Effector CD4-positive, alpha-beta T cell (primary cell): ENCODE measurements at regions not wholly inside any gene's neighbourhood (a gene's known extent, or its start where the extent isn't known, plus 50 kb on each side); places are given as distances from the start of the nearest gene placed in this dataset.
"Not testable (repeated sequence)": the region's sequence is repeated elsewhere in the genome, so short reads cannot be mapped to it uniquely, and the experiment has no call there.

ENCODE experiments used
- DNase-seq: peaks from one replicate; pipeline ENCODE4 v3.0.0-alpha.2; 2020

DNA sequence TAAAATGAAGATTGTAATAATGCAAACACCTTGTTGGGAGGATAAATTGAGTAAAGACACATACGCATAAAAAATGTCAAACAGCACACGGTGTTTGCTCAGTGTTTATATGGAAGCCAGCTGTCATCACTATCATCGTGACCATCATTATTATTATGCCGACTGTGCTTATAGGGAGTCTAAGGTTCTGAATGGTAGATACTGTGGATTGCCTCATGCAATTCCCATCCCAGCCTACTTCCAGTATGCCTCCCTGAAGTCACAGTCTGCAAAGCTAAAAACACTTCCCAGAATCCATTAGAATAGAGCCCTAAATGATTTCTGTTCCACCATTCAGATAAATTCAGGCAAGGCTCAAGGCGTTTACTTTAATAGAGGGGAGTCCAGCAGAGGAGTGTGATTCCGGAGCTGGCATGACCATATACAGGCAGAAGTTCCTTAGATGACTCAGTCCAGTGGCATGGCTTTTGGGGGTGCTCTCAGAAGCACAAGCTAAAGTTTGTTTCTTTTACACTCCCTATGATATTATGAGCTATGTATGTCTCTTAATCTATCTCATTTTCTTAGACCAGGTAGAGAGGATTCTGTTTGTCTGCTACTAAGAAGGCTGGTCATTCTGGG is 148.7 kb downstream of the MEX3B start:
- no peak for DNase-seq

DNA sequence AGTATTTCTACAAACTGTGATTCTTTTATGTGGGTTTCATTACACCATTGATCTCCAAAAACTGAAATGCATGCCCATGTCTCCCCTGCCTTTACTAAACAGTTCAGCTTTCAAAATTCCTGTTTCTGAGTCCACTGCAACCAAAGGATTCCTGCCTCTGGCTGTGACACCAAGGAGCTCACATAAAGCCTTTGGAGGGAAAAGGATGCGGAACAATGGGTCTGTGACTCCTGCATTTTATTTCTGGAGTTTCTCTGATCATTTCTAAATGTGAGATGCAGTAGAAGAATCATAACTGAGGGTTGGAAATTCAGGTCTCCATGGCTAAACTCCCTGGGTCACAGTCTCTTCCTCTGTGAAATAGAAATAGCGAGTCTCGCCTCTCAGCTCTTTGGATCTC is 149.5 kb downstream of the MEX3B start:
- no peak for DNase-seq

DNA sequence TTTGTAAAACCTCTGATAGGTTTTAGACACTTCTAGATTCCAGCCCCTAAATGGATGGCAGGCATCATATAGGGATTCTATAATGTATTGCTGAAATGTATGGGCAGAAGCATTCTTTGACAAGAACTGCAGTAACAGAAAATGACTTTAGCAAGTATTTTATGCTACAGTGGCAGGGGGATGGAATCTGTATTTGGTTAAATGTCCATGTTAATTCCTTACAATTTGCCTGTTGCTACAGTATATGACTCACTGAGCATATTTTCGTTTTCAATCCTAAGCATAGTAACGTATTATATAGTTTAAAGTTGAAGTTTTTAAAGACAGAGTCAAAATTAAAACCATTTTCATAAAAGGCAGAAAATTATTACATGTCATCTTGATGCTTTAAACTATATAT is 150.1 kb downstream of the MEX3B start:
- DNase-seq: no peak

DNA sequence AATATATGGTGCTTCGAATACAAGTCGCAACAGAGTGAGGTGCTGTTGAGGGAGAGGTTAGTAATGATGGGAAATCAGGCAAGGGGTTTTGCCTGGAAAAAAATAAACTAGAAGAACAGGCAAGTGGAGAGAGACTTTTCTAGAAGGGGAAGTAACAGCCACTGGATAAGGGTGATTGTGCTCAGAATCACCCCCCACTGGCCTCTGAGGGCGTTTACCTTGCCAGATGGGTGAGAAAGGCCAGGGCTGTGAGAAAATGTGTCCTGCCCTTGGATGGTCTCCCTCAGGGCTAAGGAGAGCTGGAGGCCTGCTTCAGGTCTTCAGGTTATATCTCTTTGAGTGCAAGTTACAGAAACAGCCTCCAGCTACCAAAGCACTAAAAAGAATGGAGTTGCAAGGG is 151.8 kb downstream of the MEX3B start:
- DNase-seq: no peak

DNA sequence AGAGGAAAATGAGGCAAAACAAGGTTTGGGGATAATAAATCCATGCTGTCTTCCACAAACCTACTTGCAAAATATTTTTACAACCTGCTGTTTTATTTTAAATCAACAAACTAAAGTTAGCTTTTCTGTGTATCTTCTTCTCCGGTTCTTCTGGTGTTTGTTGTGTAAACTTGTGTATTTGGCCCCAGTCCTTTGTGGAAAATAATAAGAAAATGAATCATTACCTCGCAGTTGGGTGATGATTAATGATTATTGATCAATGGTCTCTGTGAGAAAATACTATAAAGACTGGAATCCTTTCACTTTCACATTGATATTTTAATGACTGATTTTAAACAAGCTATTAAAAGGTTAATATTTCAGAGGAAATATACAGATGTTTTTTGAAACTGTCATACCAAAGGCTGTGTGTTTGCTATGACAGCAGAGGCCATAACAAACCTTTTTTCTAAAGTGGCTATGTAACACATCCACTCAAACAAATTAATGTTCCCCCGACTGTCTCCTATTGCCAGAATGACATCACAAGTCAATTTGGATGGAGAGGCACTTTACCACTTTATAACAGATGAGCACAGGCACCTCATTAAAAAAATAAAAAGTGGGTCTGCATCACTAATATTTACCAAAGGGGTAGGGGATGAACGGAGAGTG is 152.5 kb downstream of the MEX3B start:
- no peak for DNase-seq

DNA sequence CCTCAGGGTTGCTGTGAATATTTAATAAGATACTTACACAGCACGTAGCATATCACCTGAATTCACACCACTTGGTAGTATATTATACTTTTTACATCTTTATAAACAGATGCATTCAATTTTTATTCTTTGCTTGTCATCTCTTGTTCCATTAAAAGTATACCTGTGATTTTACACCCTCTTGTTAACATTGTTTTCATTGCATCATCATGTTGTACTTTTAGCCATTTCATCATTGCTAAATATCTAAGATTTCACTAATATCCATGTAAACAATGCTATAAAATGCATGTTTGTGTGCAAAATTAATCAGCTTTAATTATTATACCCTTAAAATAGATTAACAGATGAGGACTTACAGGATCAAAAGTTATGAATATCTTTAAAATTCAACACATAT is 155.3 kb downstream of the MEX3B start:
- DNase-seq: no peak

DNA sequence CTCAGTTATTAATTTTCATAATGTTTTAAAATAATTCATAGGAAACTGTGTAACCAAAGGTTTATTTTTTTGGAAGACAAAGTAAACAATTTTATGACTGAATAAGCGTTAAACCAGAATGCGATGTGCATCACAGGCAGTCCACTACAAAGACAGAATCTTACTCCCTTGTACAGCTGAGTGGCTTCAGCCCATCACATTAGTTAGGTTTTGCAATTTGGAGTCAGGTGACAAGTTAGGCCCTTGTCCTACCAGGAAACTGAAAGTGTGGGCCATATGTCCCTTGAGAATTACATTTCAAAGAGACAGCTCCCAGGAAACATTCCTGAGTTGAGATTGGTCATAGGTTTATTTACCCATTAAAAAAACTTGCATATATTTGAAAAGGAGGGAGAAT is 156.3 kb downstream of the MEX3B start:
- DNase-seq: no peak

DNA sequence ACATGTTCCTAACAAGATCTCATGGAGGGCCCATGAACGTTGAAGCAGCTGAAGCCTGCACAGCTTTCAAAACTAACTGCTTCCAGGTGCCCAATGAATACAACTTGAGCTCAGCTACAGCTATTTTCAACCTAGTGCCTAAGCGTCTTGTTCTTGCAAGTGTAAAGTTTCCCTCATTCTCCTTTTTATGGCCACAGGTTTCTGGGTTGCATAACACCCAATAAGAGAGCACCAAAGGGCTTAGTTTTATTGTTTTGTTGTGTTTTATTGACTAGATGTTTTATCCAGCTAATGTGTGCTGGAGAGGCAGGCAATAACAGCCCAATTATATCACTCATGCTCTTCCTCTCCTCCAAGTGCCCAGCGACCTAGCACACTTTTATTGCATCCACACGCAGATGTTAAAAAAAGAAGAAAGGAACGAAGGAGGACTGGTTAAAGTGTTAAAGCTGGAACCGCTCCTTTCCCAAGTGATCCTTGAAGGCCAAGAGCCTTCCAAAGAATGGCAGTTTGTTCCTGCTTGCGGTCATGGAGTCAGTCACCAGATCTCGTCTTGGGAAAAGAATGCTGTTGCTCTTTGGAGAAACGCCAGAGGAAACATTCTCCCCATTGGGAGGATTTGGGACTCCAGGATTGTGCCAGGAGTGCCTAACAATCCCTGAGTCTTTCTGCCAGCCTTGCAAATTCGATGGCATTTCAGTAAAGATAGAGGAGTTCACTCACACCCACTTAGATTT is 156.9 kb downstream of the MEX3B start:
- no peak for DNase-seq

DNA sequence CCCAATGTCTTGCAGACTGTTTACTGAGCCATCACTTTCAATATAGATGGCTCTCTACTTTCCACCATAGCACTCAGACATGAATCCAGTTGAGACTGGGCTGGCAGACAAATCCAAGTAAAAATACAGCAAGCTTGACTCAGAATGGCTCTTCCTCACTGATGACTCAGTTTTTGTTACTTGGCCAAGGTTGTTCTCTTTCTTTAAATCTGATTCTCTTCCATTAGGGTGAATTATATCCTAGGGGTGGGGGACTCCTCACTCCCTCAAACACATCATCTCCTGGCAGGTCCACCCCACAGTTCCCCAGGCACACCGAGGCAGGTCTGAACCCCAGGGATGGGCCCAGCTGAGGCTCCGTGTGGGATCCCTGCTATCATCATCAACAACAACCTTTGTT is 157.9 kb downstream of the MEX3B start:
- no peak for DNase-seq

DNA sequence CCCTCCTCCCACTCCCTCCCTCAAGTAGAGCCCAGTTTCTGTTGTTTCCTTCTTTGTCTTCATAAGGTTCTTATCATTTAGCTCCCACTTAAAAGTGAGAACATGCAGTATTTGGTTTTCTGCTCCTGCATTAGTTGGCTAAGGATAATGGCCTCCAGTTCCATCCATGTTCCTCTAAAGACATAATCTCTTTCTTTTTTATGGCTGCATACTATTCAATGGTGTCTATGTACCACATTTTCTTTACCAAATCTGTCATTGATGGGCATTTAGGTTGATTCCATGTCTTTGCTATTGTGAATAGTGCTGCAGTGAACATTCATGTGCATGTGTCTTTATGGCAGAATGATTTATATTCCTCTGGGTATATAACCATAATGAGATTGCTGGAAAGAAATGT is 158.6 kb downstream of the MEX3B start:
- DNase-seq: not testable (repeated sequence)

DNA sequence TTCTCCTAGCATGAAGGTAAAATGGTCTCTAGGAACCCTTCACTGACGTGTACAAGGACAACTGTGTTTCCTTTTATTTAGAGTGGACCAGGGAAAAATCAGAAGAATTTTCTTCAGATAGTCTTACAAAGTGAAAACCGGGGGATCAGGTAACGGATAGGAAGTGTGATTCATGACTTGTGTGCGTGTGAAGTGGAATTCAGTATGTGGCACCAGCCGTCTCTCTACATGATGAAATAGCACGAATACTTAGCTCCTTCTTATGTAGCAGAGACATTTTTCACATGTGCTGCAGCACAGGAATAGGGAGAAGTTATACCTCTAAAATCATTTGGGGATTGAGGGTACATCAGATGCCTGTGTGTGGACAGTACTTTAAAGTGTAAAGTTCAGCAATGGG is 159.2 kb downstream of the MEX3B start:
- DNase-seq: no peak

DNA sequence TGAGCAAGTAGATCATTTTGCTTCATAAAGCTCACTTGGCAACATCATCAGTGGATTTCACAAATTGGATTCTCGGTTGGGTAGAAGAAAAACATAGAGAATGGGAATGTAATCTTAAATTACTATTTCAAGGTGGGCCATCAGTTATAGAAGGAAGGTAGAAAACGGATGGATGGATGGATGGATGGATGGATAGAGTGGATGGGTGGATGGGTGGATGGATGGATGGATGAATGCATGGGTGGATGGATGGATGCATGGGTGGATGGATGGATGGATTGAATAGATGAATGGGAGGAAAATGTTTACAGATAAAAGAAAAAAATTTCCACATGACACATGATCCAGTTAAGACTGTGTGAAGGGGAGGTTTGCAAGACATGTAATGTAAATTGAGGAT is 159.7 kb downstream of the MEX3B start:
- DNase-seq: no peak

DNA sequence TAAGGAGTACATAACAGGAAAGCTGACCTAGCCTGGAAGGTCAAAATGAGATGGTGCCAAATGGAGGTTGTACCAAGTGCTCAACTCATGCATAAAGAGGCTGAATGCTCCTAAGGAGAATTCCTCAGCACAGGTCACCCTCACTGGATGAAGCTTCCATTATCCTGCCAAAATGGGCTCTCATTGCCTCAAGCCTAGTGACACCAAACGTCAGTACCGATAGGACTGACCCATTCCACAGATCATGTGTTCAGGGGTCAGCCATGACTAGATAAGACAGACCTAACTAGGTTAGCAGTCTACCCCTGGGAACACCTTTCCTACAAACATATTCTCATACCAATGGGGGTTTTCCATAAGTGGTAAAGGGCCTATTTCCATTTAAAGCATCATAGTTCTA is 160.7 kb downstream of the MEX3B start:
- no peak for DNase-seq

DNA sequence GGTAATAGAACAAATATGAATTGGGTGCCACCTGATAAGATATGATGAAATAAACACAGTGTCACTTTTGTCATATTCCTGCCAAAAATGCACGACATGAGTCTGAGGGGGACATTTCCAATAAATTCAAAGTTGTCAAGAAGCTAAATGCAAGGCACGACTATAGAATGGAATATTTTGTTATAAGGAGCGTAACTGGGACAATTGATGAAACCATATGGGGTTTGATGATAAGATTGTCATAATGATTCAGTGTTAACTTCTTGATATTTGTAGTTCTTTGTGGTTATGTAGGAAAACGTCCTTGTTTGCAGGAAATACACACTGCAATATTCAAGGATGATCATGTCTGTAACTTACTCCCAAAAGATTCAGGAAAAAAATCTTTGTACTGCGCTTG is 163.3 kb downstream of the MEX3B start:
- no peak for DNase-seq

DNA sequence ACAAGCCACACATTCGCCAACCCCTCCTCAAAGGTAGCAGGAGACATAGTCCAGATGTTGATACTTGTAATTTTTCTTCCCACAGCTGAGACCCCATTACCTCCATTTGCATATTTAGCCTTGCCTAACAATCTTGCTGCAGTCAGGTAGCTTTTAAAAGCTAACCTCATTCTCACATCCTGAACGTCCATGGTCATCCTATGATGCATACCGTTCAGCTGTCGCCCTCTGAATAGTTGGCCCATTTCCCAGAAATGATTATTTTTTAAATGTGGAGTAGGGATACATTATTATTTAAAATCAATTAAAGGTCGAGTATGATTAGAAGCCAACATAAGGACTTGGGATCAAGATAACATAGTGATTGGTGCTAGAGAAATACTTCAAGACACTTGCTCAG is 165.0 kb downstream of the MEX3B start:
- DNase-seq: no peak

DNA sequence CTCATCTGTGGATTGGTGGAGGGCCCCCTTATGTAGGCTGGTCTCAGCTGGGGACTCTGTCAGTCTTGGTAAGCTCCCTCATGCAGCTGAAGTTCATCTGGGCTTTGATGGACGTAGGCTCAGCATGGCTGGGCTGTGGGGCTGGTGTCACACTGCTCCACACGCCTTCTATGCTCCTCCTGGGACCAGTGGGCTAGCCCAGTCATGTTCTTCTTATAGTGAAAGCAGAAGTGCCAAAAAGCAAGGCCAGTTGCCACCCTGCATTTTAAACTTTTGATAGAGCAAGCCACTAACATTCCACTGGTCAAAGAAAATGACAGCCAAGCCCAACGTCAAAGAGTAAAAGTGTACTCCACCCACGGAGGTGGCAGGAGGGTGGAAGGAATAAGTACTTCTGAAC is 165.5 kb downstream of the MEX3B start:
- DNase-seq: no peak

DNA sequence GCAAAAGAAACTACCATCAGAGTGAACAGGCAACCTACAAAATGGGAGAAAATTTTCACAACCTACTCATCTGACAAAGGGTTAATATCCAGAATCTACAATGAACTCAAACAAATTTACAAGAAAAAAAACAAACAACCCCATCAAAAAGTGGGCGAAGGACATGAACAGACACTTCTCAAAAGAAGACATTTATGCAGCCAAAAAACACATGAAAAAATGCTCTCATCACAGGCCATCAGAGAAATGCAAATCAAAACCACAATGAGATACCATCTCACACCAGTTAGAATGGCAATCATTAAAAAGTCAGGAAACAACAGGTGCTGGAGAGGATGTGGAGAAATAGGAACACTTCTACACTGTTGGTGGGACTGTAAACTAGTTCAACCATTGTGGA is 170.1 kb downstream of the MEX3B start:
- not testable (repeated sequence) for DNase-seq

DNA sequence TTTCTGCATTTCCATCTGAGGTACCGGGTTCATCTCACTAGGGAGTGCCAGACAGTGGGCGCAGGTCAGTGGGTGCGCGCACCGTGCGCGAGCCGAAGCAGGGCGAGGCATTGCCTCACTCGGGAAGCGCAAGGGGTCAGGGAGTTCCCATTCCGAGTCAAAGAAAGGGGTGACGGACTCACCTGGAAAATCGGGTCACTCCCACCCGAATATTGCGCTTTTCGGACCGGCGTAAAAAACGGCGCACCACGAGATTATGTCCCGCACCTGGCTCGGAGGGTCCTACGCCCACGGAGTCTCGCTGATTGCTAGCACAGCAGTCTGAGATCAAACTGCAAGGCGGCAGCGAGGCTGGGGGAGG is 175.1 kb downstream of the MEX3B start:
- not testable (repeated sequence) for DNase-seq

DNA sequence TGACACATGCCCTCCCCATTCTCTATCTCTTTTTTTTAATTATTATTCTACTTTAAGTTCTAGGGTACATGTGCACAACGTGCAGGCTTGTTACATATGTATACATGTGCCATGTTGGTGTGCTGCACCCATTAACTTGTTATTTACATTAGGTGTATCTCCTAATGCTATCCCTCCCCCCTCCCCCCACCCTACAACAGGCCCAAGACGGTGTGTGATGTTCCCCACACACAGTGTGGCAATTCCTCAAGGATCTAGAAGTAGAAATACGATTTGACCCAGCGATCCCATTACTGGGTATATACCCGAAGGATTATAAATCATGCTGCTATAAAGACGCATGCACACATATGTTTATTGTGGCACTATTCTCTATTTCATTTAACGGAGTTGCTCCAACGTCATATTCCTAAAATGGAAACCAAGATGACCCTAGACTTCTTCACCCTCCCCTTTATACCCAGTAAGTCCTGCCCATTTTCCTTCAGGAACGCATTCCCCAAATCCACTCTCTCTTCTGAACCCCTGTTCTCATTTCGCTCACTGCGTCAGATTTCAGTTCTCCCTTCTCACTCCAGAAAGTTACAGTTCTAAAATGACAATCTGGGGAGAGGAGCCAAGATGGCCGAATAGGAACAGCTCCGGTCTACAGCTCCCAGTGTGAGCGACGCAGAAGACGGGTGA is 175.6 kb downstream of the MEX3B start:
- DNase-seq: not testable (repeated sequence)

DNA sequence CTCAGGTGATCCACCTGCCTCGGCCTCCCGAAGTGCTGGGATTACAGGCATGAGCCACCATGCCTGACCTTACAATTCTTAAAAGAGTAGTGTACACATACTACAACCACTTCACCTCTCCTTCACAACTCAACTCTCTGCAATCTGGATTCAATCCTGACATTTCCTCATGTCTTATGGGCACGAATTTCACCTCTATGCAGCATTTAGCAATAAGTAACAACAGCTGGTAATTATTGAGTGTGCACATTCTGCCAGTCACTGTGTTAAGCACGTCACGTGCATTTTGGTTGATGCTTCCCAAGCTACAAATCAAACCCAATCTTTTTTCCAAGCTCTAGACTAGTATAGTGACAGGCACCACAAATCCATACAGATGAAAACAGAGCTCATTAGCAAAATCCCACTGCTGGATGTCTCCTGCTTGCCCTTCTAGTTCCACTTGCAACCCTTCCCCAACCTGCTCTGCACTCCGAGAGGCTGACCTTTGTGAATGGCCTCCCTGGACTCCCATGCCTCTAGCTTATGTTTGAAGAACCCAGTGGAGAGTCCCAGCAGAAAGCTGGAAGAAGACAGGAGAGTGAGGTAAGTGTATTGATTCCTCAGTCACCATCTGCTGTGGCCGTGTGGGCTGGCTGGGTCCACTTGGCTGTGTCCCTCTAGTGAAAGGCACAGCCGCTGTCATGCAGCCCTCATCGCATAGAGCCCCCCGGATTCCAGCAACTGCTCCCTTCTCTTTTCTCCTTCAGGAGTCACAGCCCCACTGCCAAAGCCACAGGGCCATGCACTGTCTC is 176.5 kb downstream of the MEX3B start:
- no peak for DNase-seq

DNA sequence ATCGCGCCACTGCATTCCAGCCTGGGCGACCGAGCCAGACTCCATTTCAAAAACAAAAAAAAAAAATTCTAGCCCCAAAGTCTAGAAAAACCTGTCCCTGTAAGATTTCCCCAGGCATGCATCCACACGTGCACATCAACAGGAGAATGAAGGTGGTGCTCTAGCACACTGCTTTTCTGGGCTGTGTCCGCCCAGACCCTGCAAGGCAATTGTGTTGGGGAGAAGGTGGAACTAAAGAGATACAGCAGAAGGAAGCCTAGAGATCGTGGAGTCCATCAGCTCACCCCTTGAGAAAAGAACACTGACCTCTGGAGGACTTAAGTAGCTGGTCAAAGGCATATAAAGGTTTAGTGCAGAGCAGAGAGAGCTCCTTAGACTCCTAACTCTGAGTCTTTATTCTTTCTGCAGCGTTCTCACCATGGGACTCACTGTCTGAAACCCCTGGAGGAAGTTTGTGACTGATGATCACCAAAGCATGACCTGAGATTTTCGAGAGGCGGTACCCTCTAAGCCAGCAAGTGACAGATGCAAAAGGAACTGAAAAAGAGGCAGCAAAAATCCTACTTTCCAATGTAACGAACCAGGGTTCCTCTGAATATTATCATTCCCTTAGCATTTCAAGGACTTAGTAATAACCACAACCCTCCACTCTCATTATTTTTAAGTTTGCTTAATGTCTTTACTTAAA is 179.8 kb downstream of the MEX3B start:
- no peak for DNase-seq

DNA sequence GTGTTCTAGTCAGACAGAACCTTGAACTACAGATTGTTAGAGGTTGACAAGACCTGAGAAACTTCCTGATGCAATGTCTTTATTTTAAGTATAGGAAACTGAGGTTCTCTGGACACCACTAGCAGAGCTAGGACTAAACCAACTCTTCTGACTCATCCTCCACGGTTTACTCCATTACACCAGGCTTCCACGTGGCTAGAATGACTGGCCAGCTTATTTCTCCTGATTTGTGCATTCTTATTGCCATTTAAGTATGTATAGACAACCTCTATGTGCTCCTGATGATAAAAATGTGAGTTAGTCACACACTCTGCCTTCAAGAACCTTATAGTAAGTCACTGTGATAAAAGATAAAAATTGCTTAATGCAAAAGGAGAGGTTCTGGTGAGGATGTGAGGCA is 182.7 kb downstream of the MEX3B start:
- DNase-seq: no peak
